AG04450 (cell line): ENCODE measurements at regions not wholly inside any gene's neighbourhood (a gene's known extent, or its start where the extent isn't known, plus 50 kb on each side); places are given as distances from the start of the nearest gene placed in this dataset.

ENCODE experiments used
- CTCF ChIA-PET: fragments of 300-600, 350-600 bp; formaldehyde crosslinking; extraction: SDS; loops from one replicate; lab custom pipeline; 2022; ENCODE audit warnings: antibody characterized with exemption, inconsistent platforms; lab: Charles Lee
- POLR2A ChIA-PET: fragments of 350-600 bp; formaldehyde crosslinking; extraction: SDS; loops from one replicate; lab custom pipeline; 2021; ENCODE audit warnings: antibody characterized with exemption, inconsistent platforms; lab: Yijun Ruan, JAX
- DNase-seq: peaks from one replicate; pipeline ENCODE4 v3.0.0-alpha.2; 2011; ENCODE audit warnings: low read depth, low spot score
- H3K27ac ChIP-seq: one replicate; pipeline ENCODE4 v1.5.1; 2012; ENCODE audit warnings: low read depth, low read length, control low read depth
- H3K27me3 ChIP-seq: one replicate; pipeline ENCODE4 v1.6.0; 2012; ENCODE audit warnings: low read length; ENCODE audit not compliant: control insufficient read depth, insufficient read depth
- H3K4me3 ChIP-seq: 2 replicates; pipeline ENCODE4 v1.5.1; 2011; ENCODE audit warnings: mild to moderate bottlenecking, low read depth, low read length, control low read depth
- H3K9me3 ChIP-seq: 2 replicates; pipeline ENCODE4 v1.5.1; 2012; ENCODE audit warnings: low read length; ENCODE audit not compliant: control insufficient read depth, insufficient read depth
- TF ChIP-seq, protein P1 (sequence below): IDR thresholded peaks from 2 replicates; pipeline ENCODE4 v1.5.1; 2011; ENCODE audit warnings: low read depth, low read length, control low read depth, inconsistent platforms

DNA sequence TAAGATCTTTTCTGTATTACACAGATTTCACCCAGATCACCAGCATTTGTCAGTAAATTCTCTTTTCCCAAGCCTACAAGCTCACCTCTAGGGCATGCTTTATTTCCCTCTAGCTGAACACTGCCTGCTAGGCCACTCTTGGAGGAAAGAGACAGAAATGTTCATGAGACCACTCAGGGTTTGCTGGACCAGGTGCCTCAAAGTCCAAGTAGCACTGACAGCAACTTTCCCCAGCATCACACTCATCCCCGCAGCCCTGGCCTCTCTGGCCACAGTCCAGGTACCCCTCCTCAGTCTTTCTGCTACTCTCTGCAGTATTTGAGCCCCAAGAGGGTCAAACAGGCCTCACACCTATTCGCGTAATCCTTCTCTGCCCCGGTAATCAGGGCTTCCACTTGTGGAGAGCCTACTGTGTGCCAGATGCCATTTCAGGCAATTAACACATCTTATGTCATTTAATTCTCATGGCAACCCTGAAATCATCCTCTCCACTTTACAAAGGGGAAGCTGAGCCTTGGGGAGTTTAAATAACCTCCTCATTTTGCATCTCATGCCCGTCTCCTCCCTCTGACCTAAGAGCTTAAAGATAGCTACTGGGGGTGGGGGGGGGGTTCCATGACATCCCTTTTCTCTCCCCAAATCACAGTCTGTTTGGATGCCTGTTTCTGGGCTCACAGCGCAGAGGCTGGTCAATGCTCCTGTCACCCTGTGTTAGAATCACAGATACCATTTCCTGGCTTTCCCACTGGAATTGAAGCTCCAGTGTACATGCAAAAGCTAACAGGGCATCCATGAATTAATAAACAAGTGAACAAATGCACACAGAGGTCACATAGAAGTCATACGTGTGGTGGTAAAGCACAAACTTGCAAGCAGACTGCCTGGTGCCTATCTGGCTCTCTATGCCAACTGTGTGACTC lies 88.5 kb downstream of the PRLHR start:
- POLR2A ChIA-PET = no interaction called here
- TF ChIP-seq, protein P1, sequence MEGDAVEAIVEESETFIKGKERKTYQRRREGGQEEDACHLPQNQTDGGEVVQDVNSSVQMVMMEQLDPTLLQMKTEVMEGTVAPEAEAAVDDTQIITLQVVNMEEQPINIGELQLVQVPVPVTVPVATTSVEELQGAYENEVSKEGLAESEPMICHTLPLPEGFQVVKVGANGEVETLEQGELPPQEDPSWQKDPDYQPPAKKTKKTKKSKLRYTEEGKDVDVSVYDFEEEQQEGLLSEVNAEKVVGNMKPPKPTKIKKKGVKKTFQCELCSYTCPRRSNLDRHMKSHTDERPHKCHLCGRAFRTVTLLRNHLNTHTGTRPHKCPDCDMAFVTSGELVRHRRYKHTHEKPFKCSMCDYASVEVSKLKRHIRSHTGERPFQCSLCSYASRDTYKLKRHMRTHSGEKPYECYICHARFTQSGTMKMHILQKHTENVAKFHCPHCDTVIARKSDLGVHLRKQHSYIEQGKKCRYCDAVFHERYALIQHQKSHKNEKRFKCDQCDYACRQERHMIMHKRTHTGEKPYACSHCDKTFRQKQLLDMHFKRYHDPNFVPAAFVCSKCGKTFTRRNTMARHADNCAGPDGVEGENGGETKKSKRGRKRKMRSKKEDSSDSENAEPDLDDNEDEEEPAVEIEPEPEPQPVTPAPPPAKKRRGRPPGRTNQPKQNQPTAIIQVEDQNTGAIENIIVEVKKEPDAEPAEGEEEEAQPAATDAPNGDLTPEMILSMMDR = no peak
- CTCF ChIA-PET = no interaction called here
- no peak for DNase-seq
- no peaks in the 10 kb centered on the region for H3K27me3 ChIP-seq
- H3K27ac ChIP-seq = no peak overlapping the region
- no peak overlapping the region for H3K4me3 ChIP-seq
- H3K9me3 ChIP-seq = no peaks in the 10 kb centered on the region

DNA sequence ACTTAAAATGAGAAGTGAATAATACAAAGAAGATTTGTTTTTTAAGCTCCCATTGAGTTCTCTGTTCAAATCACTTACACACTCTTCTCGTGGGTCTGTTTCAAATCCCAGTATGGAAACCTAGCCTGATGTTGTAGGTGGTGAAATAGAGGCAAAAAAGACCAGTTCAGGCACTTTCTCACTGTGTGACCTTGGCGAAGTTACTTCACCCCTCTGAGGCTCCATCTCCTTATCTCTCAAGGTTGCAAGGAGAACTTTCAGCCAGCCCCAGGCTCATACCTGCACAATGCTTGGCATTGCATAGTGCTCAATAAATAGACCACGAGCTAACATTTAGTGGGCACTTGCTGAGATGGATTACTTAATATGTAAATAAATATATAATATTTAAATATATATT lies 90.1 kb downstream of the PRLHR start:
- no peak for DNase-seq
- ChIA-PET POLR2A (no interaction called here), CTCF (interaction anchor here (1.6 kb wide), 1 partner anchor 46 kb away, joined by 7 read pairs; no protein-coding TSS in a partner anchor)
- H3K4me3 ChIP-seq = no peak overlapping the region
- TF ChIP-seq, protein P1 = no peak
- H3K9me3 ChIP-seq = no peaks in the 10 kb centered on the region
- no peak overlapping the region for H3K27ac ChIP-seq
- no peaks in the 10 kb centered on the region for H3K27me3 ChIP-seq

DNA sequence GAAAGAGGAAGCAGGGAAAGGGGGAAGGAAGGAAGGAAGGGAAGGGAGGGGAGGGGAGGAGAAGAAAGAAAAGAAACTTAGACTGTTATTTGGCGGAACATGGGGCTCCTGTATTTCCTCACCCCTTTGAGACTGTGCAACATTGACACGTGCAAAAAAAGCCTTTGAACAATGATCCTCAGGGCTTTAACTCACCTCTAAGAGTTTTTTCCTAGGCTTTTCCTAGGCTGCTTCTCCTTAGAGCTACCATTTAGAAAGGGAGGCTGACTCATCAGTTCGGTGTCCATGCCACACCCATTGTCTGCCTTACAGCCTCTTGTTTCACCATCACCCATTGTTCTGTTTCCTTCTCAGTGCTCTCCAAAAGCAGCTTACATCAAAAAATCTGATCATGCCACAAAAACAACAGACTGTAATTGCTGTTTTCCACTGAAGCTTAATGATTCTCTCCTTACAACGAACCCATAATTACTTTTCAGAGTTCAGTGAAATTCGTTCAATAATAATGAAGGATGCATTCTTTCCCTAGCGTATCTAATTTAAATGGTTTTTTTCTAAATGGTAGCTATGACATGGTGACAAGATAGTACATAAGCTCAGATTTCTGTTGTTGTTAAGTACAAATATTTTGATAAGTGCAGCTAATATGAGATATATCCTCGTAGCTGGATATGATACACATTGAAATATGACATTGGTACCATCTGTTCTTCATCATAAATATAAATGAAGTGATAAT lies 90.8 kb downstream of the PRLHR start:
- H3K27ac ChIP-seq = no peak overlapping the region
- TF ChIP-seq, protein P1 = no peak
- H3K9me3 ChIP-seq = no peaks in the 10 kb centered on the region
- no peaks in the 10 kb centered on the region for H3K27me3 ChIP-seq
- POLR2A ChIA-PET = no interaction called here
- CTCF ChIA-PET = interaction anchor here (0.7 to 1.6 kb wide), 2 partner anchors 45 to 334 kb away, joined by 3 to 7 read pairs; no protein-coding TSS in a partner anchor
- no peak overlapping the region for H3K4me3 ChIP-seq
- DNase-seq = no peak

DNA sequence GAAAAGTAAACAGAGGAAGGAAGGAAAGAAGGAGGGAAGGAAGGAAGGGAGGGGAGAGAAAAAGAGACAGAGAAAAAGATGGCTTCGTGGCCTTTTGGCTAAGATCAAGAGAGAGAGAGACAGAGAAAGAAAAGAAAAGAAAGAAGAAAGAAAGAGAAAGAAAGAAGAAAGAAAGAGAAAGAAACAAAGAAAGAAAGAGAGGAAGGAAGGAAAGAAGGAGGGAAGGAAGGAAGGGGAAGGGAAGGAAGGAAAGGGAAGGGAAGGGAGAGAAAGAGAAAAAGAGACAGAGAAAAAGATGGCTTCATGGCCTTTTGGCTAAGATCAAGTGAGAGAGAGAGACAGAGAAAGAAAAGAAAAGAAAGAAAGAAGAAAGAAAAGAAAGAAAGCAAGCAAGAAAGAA lies 91.4 kb downstream of the PRLHR start:
- H3K4me3 ChIP-seq = no peak overlapping the region
- DNase-seq = no peak
- no peaks in the 10 kb centered on the region for H3K9me3 ChIP-seq
- POLR2A ChIA-PET = no interaction called here
- TF ChIP-seq, protein P1 = no peak
- H3K27ac ChIP-seq = no peak overlapping the region
- CTCF ChIA-PET = interaction anchor here (1.6 kb wide), 1 partner anchor 45 kb away, joined by 7 read pairs; no protein-coding TSS in a partner anchor
- no peaks in the 10 kb centered on the region for H3K27me3 ChIP-seq
